Smooth muscle cell (in vitro differentiated cells): ENCODE measurements at regions not wholly inside any gene's neighbourhood (a gene's known extent, or its start where the extent isn't known, plus 50 kb on each side); places are given as distances from the start of the nearest gene placed in this dataset.

Source experiments
- DNase-seq: peaks from one replicate; lab custom pipeline; 2025; ENCODE audit not compliant: unreplicated experiment; lab: John Stamatoyannopoulos, UW
- H2AFZ ChIP-seq: fragments of 200-600 bp; sonication (generic); 2 replicates; pipeline ENCODE4 v1.6.0; 2016; ENCODE audit warnings: antibody characterized with exemption, low read depth, mild to moderate bottlenecking
- H3F3A ChIP-seq: fragments of 200-600 bp; sonication (generic); 2 replicates; pipeline ENCODE4 v1.6.0; 2017; ENCODE audit warnings: antibody characterized with exemption, low read depth
- H3K27ac ChIP-seq: fragments of 200-600 bp; sonication (generic); 2 replicates; pipeline ENCODE4 v1.5.1; 2016; ENCODE audit warnings: low read depth, mild to moderate bottlenecking
- H3K27me3 ChIP-seq: fragments of 200-600 bp; sonication (generic); 2 replicates; pipeline ENCODE4 v1.6.1; 2016; ENCODE audit warnings: low read depth, mild to moderate bottlenecking
- H3K36me3 ChIP-seq: fragments of 200-600 bp; sonication (generic); 2 replicates; pipeline ENCODE4 v1.5.1; 2016; ENCODE audit warnings: low read depth
- H3K4me1 ChIP-seq: fragments of 200-600 bp; sonication (generic); 2 replicates; pipeline ENCODE4 v1.5.1; 2016; ENCODE audit warnings: low read depth
- H3K4me2 ChIP-seq: fragments of 200-600 bp; sonication (generic); 2 replicates; pipeline ENCODE4 v1.6.0; 2016; ENCODE audit warnings: mild to moderate bottlenecking
- H3K4me3 ChIP-seq: fragments of 200-600 bp; sonication (generic); 2 replicates; pipeline ENCODE4 v1.5.1; 2016; ENCODE audit warnings: mild to moderate bottlenecking
- H3K79me2 ChIP-seq: fragments of 200-600 bp; sonication (generic); 2 replicates; pipeline ENCODE4 v1.6.0; 2016; ENCODE audit warnings: low read depth, mild to moderate bottlenecking
- H3K9ac ChIP-seq: fragments of 200-600 bp; sonication (generic); 2 replicates; pipeline ENCODE4 v1.6.0; 2016; ENCODE audit warnings: low read depth
- H3K9me3 ChIP-seq: fragments of 200-600 bp; sonication (generic); replicated peaks from 2 replicates; pipeline ENCODE4 v1.5.1; 2016; ENCODE audit warnings: low read depth
- H4K20me1 ChIP-seq: fragments of 200-600 bp; sonication (generic); 2 replicates; pipeline ENCODE4 v1.6.0; 2016; ENCODE audit warnings: low read depth
- WGBS: methylation state at CpG from one replicate; pipeline ENCODE4 v1.1.7; 2016; ENCODE audit warnings: low lambda C conversion rate; 5-methylcytosine and 5-hydroxymethylcytosine counted together
- TF ChIP-seq, protein P1 (sequence below): fragments of 200-600 bp; sonication (generic); IDR thresholded peaks from 2 replicates; pipeline ENCODE4 v1.5.1; 2017; ENCODE audit warnings: borderline replicate concordance, mild to moderate bottlenecking, antibody characterized with exemption; ENCODE audit not compliant: insufficient read depth, poor library complexity, severe bottlenecking

DNA sequence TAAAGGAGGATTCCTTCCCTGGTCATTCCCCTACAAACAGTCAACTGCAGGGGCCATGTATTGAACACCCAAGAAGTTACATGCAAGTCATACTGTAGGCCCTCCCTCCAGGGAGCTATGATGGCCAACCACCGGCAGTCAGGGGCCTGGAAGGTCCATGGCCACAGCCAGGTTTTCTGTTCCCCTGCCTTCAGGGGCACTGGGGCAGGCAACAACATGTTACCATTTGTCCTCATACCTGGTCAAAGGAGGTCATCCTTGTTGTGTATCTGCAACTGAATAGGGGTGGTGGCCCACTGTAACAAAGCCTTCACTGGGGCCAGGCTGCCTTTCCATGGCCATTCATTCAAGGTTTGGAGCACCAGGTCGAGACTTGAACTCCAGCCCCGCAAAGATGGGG lies 433.6 kb downstream of the DYNC2H1 start:
- no peak overlapping the region for H3K27ac ChIP-seq
- no peak overlapping the region for H3K9ac ChIP-seq
- TF ChIP-seq, protein P1, sequence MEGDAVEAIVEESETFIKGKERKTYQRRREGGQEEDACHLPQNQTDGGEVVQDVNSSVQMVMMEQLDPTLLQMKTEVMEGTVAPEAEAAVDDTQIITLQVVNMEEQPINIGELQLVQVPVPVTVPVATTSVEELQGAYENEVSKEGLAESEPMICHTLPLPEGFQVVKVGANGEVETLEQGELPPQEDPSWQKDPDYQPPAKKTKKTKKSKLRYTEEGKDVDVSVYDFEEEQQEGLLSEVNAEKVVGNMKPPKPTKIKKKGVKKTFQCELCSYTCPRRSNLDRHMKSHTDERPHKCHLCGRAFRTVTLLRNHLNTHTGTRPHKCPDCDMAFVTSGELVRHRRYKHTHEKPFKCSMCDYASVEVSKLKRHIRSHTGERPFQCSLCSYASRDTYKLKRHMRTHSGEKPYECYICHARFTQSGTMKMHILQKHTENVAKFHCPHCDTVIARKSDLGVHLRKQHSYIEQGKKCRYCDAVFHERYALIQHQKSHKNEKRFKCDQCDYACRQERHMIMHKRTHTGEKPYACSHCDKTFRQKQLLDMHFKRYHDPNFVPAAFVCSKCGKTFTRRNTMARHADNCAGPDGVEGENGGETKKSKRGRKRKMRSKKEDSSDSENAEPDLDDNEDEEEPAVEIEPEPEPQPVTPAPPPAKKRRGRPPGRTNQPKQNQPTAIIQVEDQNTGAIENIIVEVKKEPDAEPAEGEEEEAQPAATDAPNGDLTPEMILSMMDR: no peak
- 87% methylated on average over 3 of the region's 3 CpGs for WGBS
- no peaks in the 10 kb centered on the region for H3F3A ChIP-seq
- no peak overlapping the region for H3K4me3 ChIP-seq
- H3K27me3 ChIP-seq: no peaks in the 10 kb centered on the region
- H4K20me1 ChIP-seq: no peaks in the 10 kb centered on the region
- no peaks in the 10 kb centered on the region for H3K4me1 ChIP-seq
- no peaks in the 10 kb centered on the region for H3K9me3 ChIP-seq
- H2AFZ ChIP-seq: no peak overlapping the region
- H3K36me3 ChIP-seq: no peaks in the 10 kb centered on the region
- no peaks in the 10 kb centered on the region for H3K79me2 ChIP-seq
- no peak for DNase-seq
- no peak overlapping the region for H3K4me2 ChIP-seq

DNA sequence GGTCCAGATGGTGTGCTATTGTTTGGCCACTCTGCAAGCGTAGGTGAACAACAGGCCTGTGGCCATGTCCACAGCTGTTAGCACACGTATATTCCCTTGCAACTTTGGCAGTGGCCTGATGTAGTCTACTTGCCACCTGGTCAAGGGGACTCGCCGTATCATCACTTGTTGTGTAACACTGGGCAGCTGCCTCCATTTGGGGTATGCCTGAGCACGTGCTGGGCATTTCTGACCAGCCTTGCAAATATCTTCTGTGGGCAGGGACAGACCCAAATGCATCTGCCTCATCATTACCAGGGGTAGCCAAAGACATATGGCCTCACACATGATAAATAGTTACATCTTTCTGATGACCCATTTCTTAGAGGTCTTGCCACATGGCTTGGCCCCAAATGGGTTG lies 434.2 kb downstream of the DYNC2H1 start:
- TF ChIP-seq, protein P1: no peak
- Histone ChIP-seq H3K4me2 (no peak overlapping the region), H3K79me2 (no peaks in the 10 kb centered on the region), H3K27me3 (no peaks in the 10 kb centered on the region), H4K20me1 (no peaks in the 10 kb centered on the region), H3K4me3 (no peak overlapping the region), H3F3A (no peaks in the 10 kb centered on the region), H3K4me1 (no peaks in the 10 kb centered on the region), H3K36me3 (no peaks in the 10 kb centered on the region), H3K9ac (no peak overlapping the region), H3K27ac (no peak overlapping the region), H2AFZ (no peak overlapping the region), H3K9me3 (no peaks in the 10 kb centered on the region)
- DNase-seq: no peak
- WGBS: 96% methylated on average over 5 of the region's 5 CpGs

DNA sequence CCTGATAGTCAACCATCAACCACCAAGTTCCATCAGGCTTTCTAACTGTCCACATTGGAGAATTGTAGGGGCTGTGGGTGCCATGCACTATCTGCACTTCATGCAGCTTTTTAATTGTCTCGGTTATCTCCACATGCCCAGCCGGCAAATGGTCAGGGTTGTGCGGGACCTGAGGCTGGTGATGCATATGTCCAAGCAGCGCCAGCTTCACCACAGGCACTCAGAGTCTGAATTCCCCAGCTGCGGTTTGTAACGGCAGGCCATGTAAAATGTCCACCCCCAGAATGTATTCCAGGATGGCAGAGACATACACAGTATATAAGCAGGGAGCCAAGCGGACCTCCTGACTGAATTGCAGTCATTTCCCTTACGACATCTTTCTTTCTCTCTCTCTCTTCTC lies 435.6 kb downstream of the DYNC2H1 start:
- H3K4me1 ChIP-seq: no peaks in the 10 kb centered on the region
- H4K20me1 ChIP-seq: no peaks in the 10 kb centered on the region
- H3K4me3 ChIP-seq: no peak overlapping the region
- no peak overlapping the region for H3K9ac ChIP-seq
- DNase-seq: no peak
- H3K4me2 ChIP-seq: no peak overlapping the region
- no peaks in the 10 kb centered on the region for H3K27me3 ChIP-seq
- no peaks in the 10 kb centered on the region for H3F3A ChIP-seq
- TF ChIP-seq, protein P1: no peak
- H3K27ac ChIP-seq: no peak overlapping the region
- no peak overlapping the region for H2AFZ ChIP-seq
- no peaks in the 10 kb centered on the region for H3K36me3 ChIP-seq
- 94% methylated on average over 8 of the region's 8 CpGs for WGBS
- no peaks in the 10 kb centered on the region for H3K9me3 ChIP-seq
- H3K79me2 ChIP-seq: no peaks in the 10 kb centered on the region

DNA sequence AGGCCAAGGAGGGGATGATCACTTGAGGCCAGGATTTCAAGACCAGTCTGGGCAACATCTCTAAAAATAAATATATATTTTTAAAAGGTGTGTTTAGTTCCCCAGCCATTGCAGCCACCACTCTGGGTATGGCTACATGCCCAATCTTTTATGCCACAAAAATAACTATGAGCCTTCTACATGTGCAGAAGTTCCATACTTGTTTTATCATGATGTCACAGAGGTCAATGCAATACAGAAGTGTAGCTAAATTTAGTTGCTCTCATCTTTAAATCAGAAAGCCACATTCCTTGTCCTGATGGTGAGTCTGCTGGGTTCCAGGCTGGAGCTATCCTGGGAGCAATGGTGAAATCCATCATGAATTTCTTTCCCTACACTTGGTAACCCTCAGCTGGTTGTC lies 436.3 kb downstream of the DYNC2H1 start:
- Histone ChIP-seq H3K9ac (no peak overlapping the region), H3K9me3 (no peaks in the 10 kb centered on the region), H3K36me3 (no peaks in the 10 kb centered on the region), H3F3A (no peaks in the 10 kb centered on the region), H3K79me2 (no peaks in the 10 kb centered on the region), H3K4me3 (no peak overlapping the region), H3K4me1 (no peaks in the 10 kb centered on the region), H3K27ac (no peak overlapping the region), H2AFZ (no peak overlapping the region), H3K27me3 (no peaks in the 10 kb centered on the region), H4K20me1 (no peaks in the 10 kb centered on the region), H3K4me2 (no peak overlapping the region)
- TF ChIP-seq, protein P1: no peak
- no peak for DNase-seq
